Fibroblast of lung (primary cell): ENCODE measurements at regions not wholly inside any gene's neighbourhood (a gene's known extent, or its start where the extent isn't known, plus 50 kb on each side); places are given as distances from the start of the nearest gene placed in this dataset.

Experiments
- EZH2 ChIP-seq: IDR thresholded peaks from 2 replicates; pipeline ENCODE4 v1.5.1; 2012; ENCODE audit warnings: low read length, control low read depth, mild to moderate bottlenecking; ENCODE audit errors: missing control alignments
- TF ChIP-seq, protein P1 (sequence below), 2 donors: IDR thresholded peaks in 1 of 2; conservative IDR thresholded peaks in 1 of 2; 1 replicate in 1 of 2; 2 replicates in 1 of 2; pipeline ENCODE4 v1.5.1; 2011 to 2012; ENCODE audit warnings: low read length in 2 of 2, control low read depth in 1 of 2, inconsistent platforms in 1 of 2, low read depth in 1 of 2, mild to moderate bottlenecking in 1 of 2

DNA sequence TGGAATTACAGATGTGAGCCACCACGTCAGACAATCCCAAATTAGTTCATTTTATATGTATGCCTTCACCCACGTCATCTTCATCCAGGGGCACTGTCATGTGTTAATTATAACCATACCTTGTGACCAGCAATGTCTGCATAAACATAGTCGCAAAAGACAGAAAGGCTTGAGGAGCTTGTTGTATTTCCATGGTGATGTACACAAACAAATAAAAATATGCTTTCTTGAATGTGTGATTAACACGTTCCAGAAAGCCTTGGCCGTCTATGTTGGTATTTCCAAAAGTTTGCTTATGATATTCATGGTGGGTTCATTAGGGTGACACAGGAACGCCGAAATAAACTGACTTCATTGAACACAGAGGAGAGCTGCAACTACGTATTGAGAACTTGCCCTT is 524.7 kb upstream of the ZNF717 start:
- TF ChIP-seq, protein P1, sequence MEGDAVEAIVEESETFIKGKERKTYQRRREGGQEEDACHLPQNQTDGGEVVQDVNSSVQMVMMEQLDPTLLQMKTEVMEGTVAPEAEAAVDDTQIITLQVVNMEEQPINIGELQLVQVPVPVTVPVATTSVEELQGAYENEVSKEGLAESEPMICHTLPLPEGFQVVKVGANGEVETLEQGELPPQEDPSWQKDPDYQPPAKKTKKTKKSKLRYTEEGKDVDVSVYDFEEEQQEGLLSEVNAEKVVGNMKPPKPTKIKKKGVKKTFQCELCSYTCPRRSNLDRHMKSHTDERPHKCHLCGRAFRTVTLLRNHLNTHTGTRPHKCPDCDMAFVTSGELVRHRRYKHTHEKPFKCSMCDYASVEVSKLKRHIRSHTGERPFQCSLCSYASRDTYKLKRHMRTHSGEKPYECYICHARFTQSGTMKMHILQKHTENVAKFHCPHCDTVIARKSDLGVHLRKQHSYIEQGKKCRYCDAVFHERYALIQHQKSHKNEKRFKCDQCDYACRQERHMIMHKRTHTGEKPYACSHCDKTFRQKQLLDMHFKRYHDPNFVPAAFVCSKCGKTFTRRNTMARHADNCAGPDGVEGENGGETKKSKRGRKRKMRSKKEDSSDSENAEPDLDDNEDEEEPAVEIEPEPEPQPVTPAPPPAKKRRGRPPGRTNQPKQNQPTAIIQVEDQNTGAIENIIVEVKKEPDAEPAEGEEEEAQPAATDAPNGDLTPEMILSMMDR (conservative IDR thresholded peaks at IDR 0.05 in 1 of 2, IDR thresholded peaks at IDR 0.05 in 1 of 2; ENCODE audit: low read depth in 1 of 2, low read length in 2 of 2), result no peak
- no peak for TF ChIP-seq EZH2
